GM12873 (cell line): ENCODE measurements at regions not wholly inside any gene's neighbourhood (a gene's known extent, or its start where the extent isn't known, plus 50 kb on each side); places are given as distances from the start of the nearest gene placed in this dataset.

Source experiments
- TF ChIP-seq, protein P1 (sequence below): IDR thresholded peaks from 2 replicates; pipeline ENCODE4 v1.5.1; 2012; ENCODE audit warnings: low read depth, mild to moderate bottlenecking, moderate library complexity, low read length, control low read depth; ENCODE audit not compliant: insufficient read depth; ENCODE audit errors: missing control alignments

DNA sequence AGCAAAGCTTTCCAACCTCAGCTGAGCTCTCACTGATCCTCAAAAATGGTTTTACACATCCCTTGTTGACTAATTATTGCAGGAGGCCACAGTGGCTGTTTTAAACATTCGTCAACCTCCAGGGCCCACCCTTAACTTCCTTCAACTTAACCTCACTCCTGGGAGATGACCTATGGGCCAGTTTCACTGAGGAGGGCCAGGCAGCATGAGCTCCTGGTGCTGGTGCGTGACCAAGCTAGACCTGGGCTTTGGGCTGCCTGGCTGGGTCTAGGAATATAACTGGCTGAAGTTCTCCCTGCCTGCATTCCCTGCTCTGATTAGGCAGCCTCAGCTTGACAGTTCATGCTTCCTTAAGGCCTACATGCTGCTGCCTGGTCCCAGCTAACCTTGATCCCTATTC lies 273.7 kb upstream of the ATP11B start:
- TF ChIP-seq, protein P1, sequence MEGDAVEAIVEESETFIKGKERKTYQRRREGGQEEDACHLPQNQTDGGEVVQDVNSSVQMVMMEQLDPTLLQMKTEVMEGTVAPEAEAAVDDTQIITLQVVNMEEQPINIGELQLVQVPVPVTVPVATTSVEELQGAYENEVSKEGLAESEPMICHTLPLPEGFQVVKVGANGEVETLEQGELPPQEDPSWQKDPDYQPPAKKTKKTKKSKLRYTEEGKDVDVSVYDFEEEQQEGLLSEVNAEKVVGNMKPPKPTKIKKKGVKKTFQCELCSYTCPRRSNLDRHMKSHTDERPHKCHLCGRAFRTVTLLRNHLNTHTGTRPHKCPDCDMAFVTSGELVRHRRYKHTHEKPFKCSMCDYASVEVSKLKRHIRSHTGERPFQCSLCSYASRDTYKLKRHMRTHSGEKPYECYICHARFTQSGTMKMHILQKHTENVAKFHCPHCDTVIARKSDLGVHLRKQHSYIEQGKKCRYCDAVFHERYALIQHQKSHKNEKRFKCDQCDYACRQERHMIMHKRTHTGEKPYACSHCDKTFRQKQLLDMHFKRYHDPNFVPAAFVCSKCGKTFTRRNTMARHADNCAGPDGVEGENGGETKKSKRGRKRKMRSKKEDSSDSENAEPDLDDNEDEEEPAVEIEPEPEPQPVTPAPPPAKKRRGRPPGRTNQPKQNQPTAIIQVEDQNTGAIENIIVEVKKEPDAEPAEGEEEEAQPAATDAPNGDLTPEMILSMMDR = no peak

DNA sequence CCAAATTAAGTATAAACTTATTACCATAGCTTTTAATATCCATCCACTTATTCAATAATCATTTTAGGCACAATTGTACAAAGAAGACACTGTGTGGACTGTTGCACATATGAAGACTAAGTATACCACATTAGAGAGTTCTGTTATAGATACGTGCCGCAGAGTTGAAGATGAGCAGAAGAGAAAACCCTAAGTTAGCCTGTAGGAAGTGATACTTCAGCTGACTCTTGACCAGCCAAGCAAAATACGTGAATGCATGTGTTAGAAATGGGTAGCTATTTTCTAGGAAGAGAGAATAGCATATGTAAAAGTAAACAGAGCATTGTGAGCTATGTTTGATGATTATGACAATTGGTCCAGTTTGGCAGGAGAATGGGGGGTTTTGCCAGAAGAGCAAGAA lies 272.0 kb upstream of the ATP11B start:
- TF ChIP-seq, protein P1 = no peak

DNA sequence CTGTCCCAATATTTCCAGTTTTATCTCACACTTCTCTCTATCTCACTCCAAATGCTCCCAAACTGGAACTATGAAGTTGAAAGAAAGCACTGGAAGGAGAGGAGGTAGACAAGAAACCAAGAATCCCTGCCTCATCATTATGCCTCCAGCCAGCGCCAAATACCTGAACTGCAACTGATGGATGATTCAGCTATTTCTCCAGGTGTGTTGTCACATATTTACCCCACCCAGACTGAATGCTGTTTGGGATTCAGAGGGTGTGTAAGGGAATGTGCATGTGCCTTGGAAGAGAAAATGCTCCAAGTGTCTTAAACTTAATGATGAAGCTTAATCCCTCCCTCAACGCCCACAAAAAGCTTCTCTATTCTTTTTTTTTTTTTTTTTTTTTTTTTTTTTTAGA lies 269.5 kb upstream of the ATP11B start:
- TF ChIP-seq, protein P1 = no peak

DNA sequence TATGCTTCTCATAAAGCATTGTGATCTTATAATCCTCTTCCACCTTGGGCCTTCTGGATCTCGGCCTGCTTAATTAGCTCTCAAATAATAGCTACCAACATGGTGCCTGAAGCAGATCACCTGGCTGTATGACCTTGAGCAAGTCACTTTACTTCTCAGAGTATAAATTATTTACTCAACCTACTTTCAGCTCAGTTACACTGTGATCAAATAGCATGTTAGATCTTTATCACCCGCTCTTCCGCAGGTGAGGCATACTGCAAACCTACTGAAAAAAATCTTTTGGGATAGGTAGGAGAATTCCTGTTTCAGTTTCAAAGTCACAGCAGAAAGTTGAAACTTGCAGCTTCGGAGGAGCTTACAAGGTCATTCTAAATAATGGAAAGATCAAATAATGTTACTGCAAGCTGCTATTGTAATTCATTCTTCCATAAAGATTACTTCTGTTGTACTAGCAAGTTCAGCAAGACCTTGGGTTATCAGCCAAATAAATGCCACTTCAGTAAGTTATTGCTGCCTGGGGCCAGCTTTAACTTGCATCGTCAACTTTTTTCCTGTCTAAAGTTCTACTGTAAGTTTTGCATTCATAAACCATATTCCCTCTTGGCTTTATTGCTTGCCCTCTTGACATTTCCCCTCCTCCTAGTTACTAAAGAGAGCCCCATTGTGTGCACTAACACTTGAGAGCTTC lies 268.4 kb upstream of the ATP11B start:
- TF ChIP-seq, protein P1 = no peak

DNA sequence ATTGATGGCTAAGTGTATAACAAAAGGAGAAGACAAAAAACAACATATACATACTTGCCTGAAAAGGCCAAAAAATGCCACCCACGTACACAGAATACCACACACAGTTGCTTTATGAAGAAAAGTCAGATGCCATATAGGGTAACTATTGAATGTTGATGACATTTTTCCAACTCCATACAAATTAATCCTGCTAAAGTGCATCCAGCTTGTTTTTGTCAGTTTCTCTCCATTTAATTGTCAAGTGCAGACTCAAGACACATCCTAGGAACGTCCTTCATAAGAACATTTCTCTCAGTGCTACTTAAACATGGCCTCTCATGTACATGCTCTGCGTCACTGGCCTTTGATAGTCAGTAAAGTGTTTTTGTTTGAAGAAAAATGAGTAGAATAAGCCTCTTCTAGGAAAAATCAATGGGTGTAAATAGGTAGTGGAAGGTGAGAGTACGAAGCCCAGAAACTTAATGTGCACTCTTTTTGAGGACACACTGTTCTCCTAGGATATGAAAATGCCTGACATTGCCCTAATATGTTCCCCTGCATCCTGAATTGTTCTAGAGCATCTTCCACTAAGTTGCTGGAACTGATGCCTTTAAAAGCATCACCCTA lies 267.4 kb upstream of the ATP11B start:
- TF ChIP-seq, protein P1 = no peak

DNA sequence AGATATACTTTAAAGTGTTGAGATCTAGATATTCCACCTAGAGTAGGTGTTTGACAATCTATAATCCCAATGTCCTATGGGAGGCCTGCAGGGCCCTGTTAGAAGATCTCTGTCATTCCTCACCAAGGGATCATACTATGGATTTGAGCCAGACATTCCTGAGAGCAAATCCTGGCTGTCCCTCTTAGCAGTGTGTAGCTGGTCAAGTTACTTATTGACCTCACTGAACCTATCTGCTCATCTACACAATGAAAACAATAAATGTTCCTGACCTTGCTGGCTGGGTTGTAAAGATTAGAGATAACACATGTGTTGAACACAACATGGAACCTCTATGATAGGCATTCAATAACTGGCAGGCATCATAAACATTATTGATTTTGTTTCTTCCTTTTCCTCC lies 265.6 kb upstream of the ATP11B start:
- TF ChIP-seq, protein P1 = no peak

DNA sequence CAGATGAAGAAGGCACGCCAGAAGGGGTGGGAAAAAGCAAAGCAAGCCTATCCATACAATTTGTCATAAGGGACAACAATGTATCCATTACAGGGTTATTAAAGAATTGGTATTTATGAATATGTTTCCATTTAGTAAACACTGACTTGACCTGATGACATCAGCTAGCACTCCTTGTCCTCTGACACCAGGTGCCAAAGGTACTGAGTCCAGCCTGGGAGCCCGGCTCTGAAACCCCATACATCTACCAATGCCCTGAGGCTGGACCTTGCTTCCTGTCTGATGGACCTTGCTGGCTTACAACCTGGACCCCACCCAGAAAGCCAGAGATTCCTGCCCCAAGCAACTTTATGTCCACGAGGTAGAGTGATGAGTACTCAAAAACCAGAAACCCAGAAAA lies 263.0 kb upstream of the ATP11B start:
- TF ChIP-seq, protein P1 = no peak
